Stomach (tissue), 8 donors: ENCODE measurements at regions not wholly inside any gene's neighbourhood (a gene's known extent, or its start where the extent isn't known, plus 50 kb on each side); places are given as distances from the start of the nearest gene placed in this dataset.

Source experiments
- DNase-seq, 2 donors: peaks; one replicate each; pipeline versions ENCODE4 v3.0.0 to v3.0.0-alpha.2; 2013 to 2019
- H3K27ac ChIP-seq, 5 donors: fragments of 200-600 bp in 4 of 5; sonication (generic) in 4 of 5; one replicate each; pipeline ENCODE4 v1.5.1; 2013 to 2019; ENCODE audit warnings: mild to moderate bottlenecking in 1 of 5, moderate library complexity in 1 of 5
- H3K27me3 ChIP-seq, 3 donors: fragments of 200-600 bp; sonication (generic); one replicate each; pipeline ENCODE4 v1.5.1; 2017 to 2019; ENCODE audit warnings: mixed run types in 1 of 3
- H3K36me3 ChIP-seq, 4 donors: fragments of 200-600 bp; sonication (generic); 1 replicate in 3 of 4; 2 replicates in 1 of 4; pipeline ENCODE4 v1.5.1; 2016 to 2019
- H3K4me1 ChIP-seq, 4 donors: fragments of 200-600 bp; sonication (generic); one replicate each; pipeline ENCODE4 v1.5.1; 2016 to 2019
- H3K4me3 ChIP-seq, 4 donors: fragments of 200-600 bp; sonication (generic) in 3 of 4; one replicate each; pipeline ENCODE4 v1.5.1; 2016 to 2019; ENCODE audit warnings: mild to moderate bottlenecking in 1 of 4
- H3K9me3 ChIP-seq, 4 donors: fragments of 200-600 bp; sonication (generic); one replicate each; pipeline ENCODE4 v1.5.1; 2016 to 2019
- EP300 ChIP-seq: sonication (generic); formaldehyde crosslinking; IDR thresholded peaks from one replicate; pipeline ENCODE4 v1.6.1; 2017; ENCODE audit warnings: antibody characterized with exemption
- POLR2A ChIP-seq, 4 donors: fragments of 450-650 bp; IDR thresholded peaks; one replicate each; pipeline ENCODE4 v1.6.1; 2016; ENCODE audit warnings: antibody characterized with exemption in 4 of 4, control low read depth in 2 of 4, mild to moderate bottlenecking in 1 of 4, moderate library complexity in 1 of 4
- POLR2AphosphoS5 ChIP-seq, 3 donors: sonication (generic); formaldehyde crosslinking; IDR thresholded peaks; one replicate each; pipeline ENCODE4 v1.6.1; 2016; ENCODE audit warnings: antibody characterized with exemption in 3 of 3
- WGBS, 5 donors: extraction: QIAGEN DNeasy Blood & Tissue Kit in 3 of 5; methylation state at CpG; one replicate each; pipeline versions ENCODE4 v1.1.5 to v1.1.7; 2013 to 2018; 5-methylcytosine and 5-hydroxymethylcytosine counted together
- intact Hi-C: fragments of 100-400 bp; cut with DNase I; formaldehyde crosslinking; loops from one replicate; pipeline ENCODE4 v1.15.1; 2023; ENCODE audit warnings: low total_unique reads
- TF ChIP-seq, protein P1 (sequence below), 7 experiments: fragments of 450-650 bp in 4 of 7; fragments of 200-600 bp in 3 of 7; sonication (generic) in 3 of 7; IDR thresholded peaks; one replicate each; pipeline ENCODE4 v1.5.1; 2016 to 2019; ENCODE audit warnings: antibody characterized with exemption in 7 of 7, control low read depth in 2 of 7, mild to moderate bottlenecking in 1 of 7
- donor health status: healthy with polysubstance abuse.
- donor health status: Bipolar disorder and iron deficiency.
- donor health status: healthy.

DNA sequence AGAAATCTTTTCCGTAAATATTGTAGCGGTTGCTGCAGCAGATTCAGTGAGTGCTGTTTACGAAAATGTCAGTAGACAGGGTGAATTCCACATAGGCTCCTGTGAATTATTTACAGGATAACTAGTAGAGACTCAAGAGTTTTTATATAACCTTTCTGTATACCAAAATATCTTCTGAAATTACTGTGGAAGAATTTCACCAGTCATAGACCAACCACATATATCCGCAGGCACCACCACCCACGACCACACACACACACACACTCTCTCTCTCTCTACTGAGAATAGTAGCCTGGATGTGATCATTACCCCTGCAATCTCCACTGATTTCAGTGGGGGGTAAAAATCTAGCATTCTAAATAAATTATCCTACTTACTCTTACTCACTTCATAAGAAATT, 341.8 kb downstream of the RBM43 start:
- no peaks in the 10 kb centered on the region for H3K36me3 ChIP-seq
- no peaks in the 10 kb centered on the region for H3K27me3 ChIP-seq
- no peak for DNase-seq
- no peaks in the 10 kb centered on the region for H3K4me1 ChIP-seq
- intact Hi-C loops: no loop called here
- no peak overlapping the region for H3K4me3 ChIP-seq
- TF ChIP-seq EP300 (no peak), POLR2A (IDR thresholded peaks at IDR 0.05) (no peak), POLR2AphosphoS5 (IDR thresholded peaks at IDR 0.05) (no peak)
- TF ChIP-seq, protein P1, sequence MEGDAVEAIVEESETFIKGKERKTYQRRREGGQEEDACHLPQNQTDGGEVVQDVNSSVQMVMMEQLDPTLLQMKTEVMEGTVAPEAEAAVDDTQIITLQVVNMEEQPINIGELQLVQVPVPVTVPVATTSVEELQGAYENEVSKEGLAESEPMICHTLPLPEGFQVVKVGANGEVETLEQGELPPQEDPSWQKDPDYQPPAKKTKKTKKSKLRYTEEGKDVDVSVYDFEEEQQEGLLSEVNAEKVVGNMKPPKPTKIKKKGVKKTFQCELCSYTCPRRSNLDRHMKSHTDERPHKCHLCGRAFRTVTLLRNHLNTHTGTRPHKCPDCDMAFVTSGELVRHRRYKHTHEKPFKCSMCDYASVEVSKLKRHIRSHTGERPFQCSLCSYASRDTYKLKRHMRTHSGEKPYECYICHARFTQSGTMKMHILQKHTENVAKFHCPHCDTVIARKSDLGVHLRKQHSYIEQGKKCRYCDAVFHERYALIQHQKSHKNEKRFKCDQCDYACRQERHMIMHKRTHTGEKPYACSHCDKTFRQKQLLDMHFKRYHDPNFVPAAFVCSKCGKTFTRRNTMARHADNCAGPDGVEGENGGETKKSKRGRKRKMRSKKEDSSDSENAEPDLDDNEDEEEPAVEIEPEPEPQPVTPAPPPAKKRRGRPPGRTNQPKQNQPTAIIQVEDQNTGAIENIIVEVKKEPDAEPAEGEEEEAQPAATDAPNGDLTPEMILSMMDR (IDR thresholded peaks at IDR 0.05): no peak
- no peak overlapping the region for H3K27ac ChIP-seq
- 72 to 83% (median 80%) methylated on average over 5 of the region's 5 CpGs for WGBS, 5 donors
- no peaks in the 10 kb centered on the region for H3K9me3 ChIP-seq

DNA sequence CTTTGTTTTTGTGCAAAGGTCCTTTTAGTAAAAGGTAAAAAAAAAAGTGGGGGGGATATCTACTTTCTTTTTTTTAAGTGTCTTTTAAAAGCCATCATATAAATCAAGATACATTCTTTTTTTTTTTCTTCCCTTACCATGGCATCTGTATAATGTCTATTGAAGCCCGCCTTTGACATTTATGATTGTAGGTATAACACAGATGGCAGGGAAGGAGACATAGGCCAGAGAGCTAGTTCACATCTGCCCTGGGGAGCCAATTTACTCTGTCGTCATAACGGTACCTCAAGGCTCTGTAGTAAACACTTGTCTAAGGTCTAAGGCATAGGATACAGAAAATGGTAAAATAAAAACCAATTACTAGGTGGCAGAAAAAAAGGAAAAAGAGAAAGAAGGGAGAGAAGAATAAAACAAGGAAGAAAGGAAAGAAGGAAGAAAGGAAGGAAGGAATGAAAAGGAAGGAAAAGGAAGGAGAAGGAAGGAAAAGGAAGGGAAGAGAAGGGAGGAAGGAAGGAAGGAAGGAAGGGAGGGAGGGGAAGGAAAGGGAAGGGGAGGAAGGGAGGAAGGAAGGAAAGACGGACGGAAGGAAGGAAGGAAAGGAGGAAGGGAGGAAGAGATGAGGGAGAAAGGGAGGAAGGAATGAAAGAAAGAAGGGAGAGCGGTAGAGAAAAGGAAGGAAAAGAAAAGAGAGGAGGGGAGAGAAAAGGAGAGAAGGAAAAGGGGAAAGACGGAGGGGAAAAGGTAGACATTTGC, 343.5 kb downstream of the RBM43 start:
- Histone ChIP-seq H3K27me3 (no peaks in the 10 kb centered on the region), H3K9me3 (no peaks in the 10 kb centered on the region), H3K27ac (no peak overlapping the region), H3K4me3 (no peak overlapping the region), H3K36me3 (no peaks in the 10 kb centered on the region), H3K4me1 (no peaks in the 10 kb centered on the region)
- no peak for DNase-seq
- intact Hi-C loops: no loop called here
- TF ChIP-seq, protein P1 (IDR thresholded peaks at IDR 0.05): no peak
- TF ChIP-seq POLR2A (IDR thresholded peaks at IDR 0.05): no peak
- 80 to 88% (median 84%) methylated on average over 7 of the region's 7 CpGs for WGBS, 5 donors

DNA sequence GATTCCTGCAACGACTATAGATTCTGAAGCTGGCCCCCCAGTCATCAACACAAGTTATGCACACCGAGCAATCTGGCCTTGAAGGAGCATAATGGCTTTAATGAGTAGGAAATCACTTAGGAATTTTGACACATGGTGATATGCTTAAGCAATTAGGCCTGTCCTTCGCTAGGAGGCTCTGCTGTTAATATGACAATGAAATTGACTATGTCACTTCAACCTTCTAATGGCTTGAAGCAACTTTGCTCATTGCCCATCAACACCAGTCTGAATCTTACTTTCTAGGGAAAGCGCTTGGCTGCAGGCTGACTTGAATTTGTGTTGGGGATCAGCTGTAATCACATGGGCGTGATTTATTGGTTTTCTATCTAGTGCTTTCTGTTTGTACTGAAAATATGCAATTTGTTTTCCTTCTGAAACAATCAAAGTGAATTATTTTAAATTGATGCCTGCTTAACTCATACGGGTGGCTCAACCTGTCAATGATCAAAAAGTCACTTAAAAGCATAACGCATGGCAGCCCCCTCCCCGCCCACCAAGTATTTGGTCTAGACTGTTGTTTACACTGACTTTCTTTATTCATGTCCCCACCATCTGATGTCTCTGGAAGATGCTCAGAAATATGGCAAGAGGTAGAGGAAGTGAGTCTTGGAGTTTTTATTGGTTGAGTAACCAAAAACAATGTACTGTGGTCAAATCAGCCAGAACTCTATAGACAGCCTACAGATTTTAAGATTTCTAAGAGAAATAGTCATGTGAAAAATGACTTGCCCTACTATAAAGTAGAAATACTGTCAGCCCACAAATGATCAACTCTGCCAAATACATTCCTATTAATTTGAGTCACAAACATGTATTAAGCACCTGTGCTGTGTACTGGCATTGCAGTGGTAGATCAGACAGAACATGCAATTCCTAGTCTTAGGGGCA, 344.9 kb downstream of the RBM43 start:
- 84 to 88% (median 87%) methylated on average over 8 of the region's 8 CpGs for WGBS, 5 donors
- DNase-seq: no peak
- H3K9me3 ChIP-seq: no peaks in the 10 kb centered on the region
- intact Hi-C loops: no loop called here
- TF ChIP-seq, protein P1 (IDR thresholded peaks at IDR 0.05): no peak
- H3K27ac ChIP-seq: no peak overlapping the region
- no peak overlapping the region for H3K4me3 ChIP-seq
- no peaks in the 10 kb centered on the region for H3K36me3 ChIP-seq
- no peaks in the 10 kb centered on the region for H3K27me3 ChIP-seq
- no peaks in the 10 kb centered on the region for H3K4me1 ChIP-seq

DNA sequence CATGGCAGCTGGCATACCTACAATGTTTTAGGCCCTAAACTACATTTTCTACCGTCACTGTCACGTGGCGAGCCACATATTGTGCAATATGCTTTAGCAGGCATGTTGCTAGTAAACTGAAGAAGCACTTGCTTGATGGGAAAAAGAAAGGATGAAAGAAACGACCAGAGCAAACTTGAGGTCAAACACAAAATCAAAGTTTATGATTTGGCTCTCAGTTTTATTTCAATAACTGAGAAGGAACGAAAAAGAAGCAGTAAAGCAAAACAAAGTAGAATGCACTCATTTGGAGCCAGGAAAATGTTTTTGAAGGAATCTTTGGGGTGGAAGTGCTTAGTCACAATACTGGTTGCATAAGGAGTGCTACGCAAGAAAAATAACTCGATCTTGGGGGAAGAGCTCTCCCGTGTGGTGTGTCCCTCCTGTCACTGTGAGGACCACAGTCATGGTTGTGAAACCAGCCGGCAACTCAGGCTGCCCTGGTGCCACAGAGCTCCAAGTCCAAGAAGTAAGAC, 349.8 kb downstream of the RBM43 start:
- DNase-seq: peak; percentile 27 to 53
- no peak for TF ChIP-seq EP300
- TF ChIP-seq POLR2AphosphoS5 (IDR thresholded peaks at IDR 0.05): no peak
- TF ChIP-seq, protein P1 (IDR thresholded peaks at IDR 0.05): no peak
- no peak for TF ChIP-seq POLR2A (IDR thresholded peaks at IDR 0.05)
- 42 to 55% (median 52%) methylated on average over 9 of the region's 9 CpGs for WGBS, 5 donors
- no peaks in the 10 kb centered on the region for H3K36me3 ChIP-seq
- no peaks in the 10 kb centered on the region for H3K27me3 ChIP-seq
- H3K4me3 ChIP-seq: no peak overlapping the region
- peak overlapping the region in 4 of 5 donors; percentile 22 to 58 (median 40) for H3K27ac ChIP-seq
- no peaks in the 10 kb centered on the region for H3K9me3 ChIP-seq
- no peaks in the 10 kb centered on the region for H3K4me1 ChIP-seq
- intact Hi-C loops: no loop called here
